ENCODE measurements at regions not wholly inside any gene's neighbourhood (a gene's known extent, or its start where the extent isn't known, plus 50 kb on each side); places are given as distances from the start of the nearest gene placed in this dataset.
"Not testable (repeated sequence)": the region's sequence is repeated elsewhere in the genome, so short reads cannot be mapped to it uniquely, and the experiment has no call there.

DNA sequence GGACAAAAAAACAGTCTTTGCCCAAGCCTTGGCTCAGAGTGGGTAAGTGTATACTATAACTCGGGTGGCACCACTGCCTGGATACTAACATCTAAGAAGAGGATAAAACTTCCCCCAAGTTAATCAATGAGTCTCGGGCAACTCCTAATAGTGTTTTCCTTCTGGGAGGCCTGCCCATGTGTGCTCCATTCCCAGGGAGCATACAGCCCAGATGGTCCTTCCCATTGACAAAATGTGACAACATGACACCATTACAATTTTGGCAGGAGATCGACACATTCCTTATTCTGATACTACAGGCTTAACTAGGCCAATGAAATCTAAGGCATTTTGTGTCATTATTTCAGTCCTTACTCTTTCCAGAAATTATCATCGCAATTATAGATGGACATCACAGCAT, 52.7 kb upstream of the CRIM1 start:
- DNase-seq = no peak

GRCh38 chr2:36301843-36302242, 53.7 kb upstream of the CRIM1 start:
- DNase-seq = no peak

DNA sequence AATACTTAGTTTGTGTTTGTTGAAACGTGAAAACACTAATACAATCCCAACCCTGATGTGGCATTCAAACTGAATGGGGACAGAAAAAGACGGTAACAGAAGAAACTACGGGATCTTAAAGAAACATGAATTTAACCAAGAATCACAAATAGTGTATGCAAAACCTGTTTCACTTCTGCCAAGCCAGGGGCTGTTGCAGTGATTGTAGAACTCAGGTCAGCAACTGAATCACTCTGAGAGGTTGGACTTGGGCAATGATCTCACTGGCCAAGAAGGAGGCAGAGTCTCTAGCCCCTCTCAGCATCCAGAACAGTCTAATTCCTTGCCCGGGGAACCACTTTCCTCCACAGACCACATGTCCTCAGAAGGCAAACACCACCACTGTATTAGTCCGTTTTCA, 54.9 kb upstream of the CRIM1 start:
- DNase-seq = no peak

DNA sequence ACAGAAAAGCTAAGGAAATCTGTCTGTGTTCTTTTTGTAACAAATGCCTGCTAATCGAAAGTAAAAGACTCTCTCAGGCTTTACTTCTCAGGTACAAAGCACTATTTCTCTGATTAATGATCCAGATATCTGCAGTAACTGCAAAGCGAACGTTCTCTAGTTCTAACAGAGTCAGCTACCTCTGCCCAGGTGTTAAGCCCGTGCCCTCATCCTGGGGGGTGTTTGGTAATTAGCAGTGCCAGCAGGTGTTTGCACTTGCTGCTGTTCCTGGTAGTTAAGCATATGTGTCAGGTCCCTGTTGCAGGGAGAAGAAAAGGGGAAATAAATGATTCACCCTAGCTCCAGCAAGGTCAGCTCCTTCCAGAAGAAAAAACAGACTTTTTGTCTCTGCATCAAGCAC, 58.8 kb upstream of the CRIM1 start:
- DNase-seq = no peak

GRCh38 chr2:36294316-36294721, 61.3 kb upstream of the CRIM1 start:
- DNase-seq = no peak

- no peak for DNase-seq
Observed at GRCh38 chr2:36290306-36290856, 65.2 kb upstream of the CRIM1 start.

- no peak for DNase-seq
Observed at GRCh38 chr2:36289731-36290130, 65.8 kb upstream of the CRIM1 start.

DNA sequence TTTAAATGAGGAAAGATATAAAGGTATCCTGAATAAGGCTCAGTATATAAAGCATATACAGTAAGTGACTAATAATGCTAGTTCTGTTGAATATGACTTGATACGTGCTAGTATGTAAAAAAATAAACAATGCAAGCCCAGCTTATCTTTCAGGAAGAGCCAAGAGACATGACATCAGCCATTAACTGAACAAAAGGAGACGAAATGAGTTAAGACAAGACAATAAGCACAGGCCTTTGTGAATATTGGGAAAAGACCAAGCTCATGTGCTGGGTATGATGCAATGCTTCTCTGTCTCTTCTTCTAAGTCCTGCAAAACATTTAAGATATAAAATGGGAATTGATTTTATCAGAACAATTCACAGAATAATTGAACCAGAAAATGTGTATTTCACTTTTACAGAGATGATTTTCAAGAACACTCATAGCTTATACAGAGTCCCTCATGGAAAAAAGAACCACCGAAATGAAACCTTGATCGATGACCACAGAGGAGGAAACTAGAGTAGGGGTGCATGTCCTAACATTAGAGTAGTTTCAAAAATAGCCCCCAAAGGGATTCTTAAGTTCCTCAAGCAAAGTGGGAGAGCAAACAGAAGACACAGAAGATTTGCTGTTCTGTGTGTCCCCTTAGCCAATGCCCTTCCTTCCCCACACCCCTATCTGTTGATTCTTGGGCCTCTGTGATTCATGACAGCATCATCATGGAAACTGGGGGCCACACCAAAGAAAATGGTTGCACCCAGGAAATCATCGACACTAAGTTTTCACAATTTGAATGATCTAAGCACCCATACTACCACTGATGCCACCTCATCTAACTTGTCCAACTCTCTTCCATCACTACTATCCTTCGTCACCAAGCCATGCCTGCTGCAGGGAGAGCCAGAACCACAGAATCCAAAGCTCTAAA, 68.0 kb upstream of the CRIM1 start:
- DNase-seq = no peak

DNA sequence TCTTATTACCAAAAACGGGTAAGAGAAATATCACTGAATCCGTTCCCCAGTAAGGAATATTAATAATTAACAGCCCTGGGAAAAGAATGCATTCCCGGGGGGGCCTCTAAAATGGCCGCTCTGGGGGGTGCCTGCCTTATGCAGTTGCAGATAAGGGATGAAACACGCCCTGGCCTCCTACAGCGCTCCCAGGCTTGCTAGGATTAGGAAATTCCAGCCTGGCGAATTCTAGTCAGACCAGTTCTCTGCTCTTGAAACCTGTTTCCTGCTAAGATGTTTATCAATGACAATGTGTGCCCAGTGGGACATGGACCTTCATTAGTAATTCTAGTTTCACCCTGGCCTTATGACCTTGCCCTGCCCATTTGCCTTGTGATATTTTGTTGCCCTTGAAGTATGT, 76.1 kb upstream of the CRIM1 start:
- DNase-seq = not testable (repeated sequence)

DNA sequence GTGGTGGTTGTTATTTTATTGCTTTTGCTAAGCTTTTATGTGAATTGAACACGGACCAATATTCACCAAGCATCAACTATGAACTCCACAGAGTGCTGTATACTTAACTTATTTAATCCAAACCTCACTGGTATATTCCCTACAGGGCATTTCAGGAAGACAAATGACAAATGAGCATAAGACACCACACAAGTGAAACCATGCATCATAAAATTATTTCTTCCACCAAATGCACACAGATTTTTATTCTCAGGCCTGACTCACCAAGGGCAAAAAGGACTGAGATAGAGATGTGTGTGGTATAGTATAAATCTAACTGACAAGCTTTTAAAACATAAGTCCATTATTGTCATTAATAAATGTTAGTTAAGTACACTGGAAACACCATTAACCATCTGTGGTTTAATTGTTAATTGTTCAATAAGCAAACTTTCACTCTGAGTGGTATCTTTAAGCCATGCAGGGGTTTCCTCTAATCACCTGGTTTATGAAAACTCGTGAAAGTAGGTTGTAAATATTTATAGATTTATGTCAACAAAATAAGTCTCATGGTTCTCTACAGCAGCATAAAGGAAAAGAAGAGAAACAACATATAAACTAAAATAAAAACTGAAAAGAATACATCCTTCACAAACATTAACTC, 77.6 kb upstream of the CRIM1 start:
- no peak for DNase-seq

- no peak for DNase-seq
Observed at GRCh38 chr2:36277146-36277808, 78.3 kb upstream of the CRIM1 start.

- no peak for DNase-seq
Observed at GRCh38 chr2:36271266-36271665, 84.3 kb upstream of the CRIM1 start.

- DNase-seq = no peak
Observed at GRCh38 chr2:36270758-36271157, 84.8 kb upstream of the CRIM1 start.

DNA sequence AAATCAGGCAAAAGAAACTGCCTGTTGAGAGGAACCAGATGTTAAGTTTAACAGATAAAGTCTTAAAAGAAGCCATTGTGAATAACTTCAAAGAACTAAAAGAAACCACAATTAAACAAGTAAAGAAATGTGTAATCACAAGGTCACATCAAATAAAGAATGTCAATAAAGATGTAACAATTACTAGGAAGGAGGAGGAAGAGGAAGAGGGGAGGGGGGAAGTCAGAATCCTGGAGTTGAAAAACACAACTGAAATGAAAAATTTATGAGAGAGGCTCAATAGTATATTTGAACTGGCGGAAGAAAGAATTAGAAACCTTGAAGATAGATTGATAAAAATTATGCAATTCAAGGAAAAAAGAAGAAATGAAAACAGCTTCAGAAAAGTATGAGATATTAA, 88.4 kb upstream of the CRIM1 start:
- no peak for DNase-seq

GRCh38 chr2:36266536-36267121, 88.9 kb upstream of the CRIM1 start:
- DNase-seq = no peak

GRCh38 chr2:36262581-36262980, 93.0 kb upstream of the CRIM1 start:
- no peak for DNase-seq

GRCh38 chr2:36255863-36256262, 99.7 kb upstream of the CRIM1 start:
- DNase-seq = no peak

DNA sequence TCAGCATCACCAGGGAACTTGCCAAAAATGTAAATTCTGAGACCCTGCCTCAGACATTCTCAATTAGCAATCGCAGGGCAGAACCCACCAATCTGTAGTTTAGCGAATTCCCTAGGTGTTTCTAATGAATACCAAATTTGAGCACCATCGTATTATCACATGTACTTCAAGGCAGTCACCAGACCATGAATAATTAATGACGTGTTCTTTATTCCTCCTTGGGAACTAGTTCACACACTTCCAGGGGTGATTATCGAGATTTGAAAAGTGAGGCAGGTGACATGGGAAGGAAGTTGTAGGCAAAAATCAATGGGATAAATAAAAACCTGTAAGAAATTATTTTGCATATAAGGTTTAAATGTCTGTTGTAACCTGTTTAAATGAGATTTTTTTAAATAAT, 102.5 kb upstream of the CRIM1 start:
- no peak for DNase-seq

DNA sequence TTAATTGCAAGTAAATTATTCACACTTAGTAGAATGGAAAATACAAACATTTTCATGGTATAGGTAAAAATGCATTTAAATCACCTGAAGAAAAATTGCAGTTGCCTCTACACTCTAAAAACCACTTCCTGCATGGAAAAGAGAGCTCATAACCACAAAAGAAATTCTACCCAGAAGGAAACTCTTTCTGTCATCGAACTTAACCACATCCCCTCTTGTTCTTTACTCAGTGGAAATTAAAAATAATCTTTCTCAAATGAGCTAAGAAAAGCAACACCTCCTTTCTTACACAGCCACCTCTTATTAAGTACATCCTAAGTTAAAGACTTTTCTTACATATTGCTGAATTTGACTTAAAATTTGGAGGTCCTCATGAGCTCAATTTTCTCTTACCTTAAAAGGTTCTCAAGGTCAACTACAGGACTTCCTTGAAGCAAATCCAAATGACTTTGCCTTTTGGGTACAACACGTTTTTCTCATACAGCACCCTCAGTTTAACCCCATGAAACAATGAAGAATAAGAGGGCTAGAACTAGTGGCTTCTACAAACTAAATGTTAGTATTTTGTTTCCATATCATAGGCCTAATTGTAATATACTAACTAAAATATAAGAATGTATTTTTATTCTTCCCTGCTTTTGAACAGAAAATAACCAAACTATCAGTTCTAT, 109.1 kb upstream of the CRIM1 start:
- DNase-seq = no peak

- no peak for DNase-seq
Observed at GRCh38 chr2:36245651-36246050, 109.9 kb upstream of the CRIM1 start.

DNA sequence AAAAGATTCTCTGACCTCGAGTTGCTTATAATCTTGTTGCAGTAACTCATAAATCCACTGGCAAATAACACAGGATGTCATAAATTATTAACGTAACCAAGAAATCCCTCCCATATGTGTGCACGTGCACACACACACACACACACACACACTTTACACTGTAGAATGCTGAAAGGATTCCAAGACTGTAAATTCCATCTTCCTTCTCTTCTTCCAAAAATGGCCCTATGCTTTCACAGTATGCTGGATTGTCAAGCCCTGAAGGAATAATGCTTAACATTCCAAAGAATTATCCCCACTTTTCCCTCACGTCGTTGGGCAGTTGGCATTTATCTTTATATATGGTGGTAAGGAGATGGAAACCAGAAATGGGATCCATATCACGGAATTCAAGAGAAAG, 117.5 kb upstream of the CRIM1 start:
- DNase-seq = no peak

DNA sequence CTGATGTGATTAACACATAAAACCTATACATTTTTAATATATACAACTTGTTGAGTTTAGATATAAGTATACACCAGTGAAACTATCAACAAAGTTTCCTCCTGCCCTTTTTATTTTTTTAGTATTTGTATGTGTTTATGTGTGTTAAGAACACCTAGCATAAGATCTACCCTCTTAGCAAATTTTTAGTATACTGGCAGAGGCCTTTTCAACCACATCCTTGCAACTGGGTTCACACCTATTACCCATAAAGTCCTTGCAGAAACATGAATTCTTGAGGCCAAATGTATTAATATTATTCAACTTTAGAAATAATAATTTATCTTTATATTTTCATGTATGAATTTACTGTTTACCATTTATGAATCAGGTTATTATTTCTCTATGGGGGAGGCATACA, 119.7 kb upstream of the CRIM1 start:
- no peak for DNase-seq

DNA sequence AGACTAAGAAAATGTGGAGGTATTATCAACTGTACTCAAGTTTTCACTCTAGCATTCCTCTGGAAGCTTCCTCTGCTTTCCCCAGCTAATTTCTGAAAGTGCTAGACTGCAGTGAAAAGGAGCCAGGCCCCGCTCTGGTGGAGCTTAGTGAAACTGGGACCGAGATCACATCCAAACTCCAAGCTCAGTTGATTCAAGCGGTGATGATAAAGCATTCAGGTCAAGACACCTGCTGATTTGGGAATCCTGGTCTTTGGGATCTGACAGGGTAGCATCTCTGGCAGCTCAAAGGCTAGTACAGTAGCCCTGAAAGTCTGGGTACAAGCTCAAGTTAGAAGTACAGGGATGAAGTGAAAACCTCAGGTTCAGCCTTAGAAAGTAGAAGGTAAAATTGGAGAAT, 120.2 kb upstream of the CRIM1 start:
- DNase-seq = no peak

All from NCI-H1092 treated with DMSO at 0.1 percent for 48 hours (cell line).